SK-N-SH (cell line): ENCODE measurements at regions not wholly inside any gene's neighbourhood (a gene's known extent, or its start where the extent isn't known, plus 50 kb on each side); places are given as distances from the start of the nearest gene placed in this dataset.

Source experiments
- CTCF ChIA-PET: fragments of 300-600, 350-600 bp; formaldehyde crosslinking; extraction: SDS; loops from one replicate; lab custom pipeline; 2021; lab: Yijun Ruan, JAX
- POLR2A ChIA-PET: fragments of 350-600 bp; sonication (Branson Sonifier 250); formaldehyde crosslinking; extraction: SDS; loops from one replicate; lab custom pipeline; 2020; ENCODE audit warnings: antibody characterized with exemption, inconsistent platforms; lab: Yijun Ruan, JAX
- DNase-seq: peaks from one replicate; pipeline ENCODE4 v3.0.0; 2012
- H2AFZ ChIP-seq: fragments of 200-600 bp; sonication (generic); 2 replicates; pipeline ENCODE4 v1.8.1; 2016; ENCODE audit warnings: antibody characterized with exemption, mild to moderate bottlenecking, low read depth
- H3F3A ChIP-seq: fragments of 200-600 bp; sonication (generic); replicated peaks from 2 replicates; pipeline ENCODE3; 2016; ENCODE audit warnings: antibody characterized with exemption, mild to moderate bottlenecking; ENCODE audit not compliant: insufficient read depth
- H3K27ac ChIP-seq, 2 experiments: fragments of 200-500 bp in 1 of 2; fragments of 200-600 bp in 1 of 2; sonication (Bioruptor generic) in 1 of 2; sonication (generic), shearing (Covaris generic) in 1 of 2; 2 replicates each; pipeline versions ENCODE4 v1.5.1 to v1.6.1; 2014 to 2016; ENCODE audit warnings: low read depth in 2 of 2, inconsistent platforms in 1 of 2, low read length in 1 of 2, mild to moderate bottlenecking in 1 of 2, mixed read lengths in 1 of 2
- H3K27me3 ChIP-seq: fragments of 200-600 bp; sonication (generic), shearing (Covaris generic); 2 replicates; pipeline ENCODE4 v1.6.1; 2016; ENCODE audit warnings: mixed run types; ENCODE audit not compliant: insufficient read depth
- H3K36me3 ChIP-seq, 2 experiments: fragments of 200-500 bp in 1 of 2; fragments of 200-600 bp in 1 of 2; sonication (Bioruptor generic) in 1 of 2; sonication (generic) in 1 of 2; replicated peaks in 1 of 2; 2 replicates each; pipeline versions ENCODE3 to v1.5.1; 2014 to 2016; ENCODE audit warnings: low read length in 1 of 2, mild to moderate bottlenecking in 1 of 2; ENCODE audit not compliant: insufficient read depth in 2 of 2, control insufficient read depth in 1 of 2
- H3K4me1 ChIP-seq, 2 experiments: fragments of 200-500 bp in 1 of 2; fragments of 200-600 bp in 1 of 2; sonication (Bioruptor generic) in 1 of 2; sonication (generic), shearing (Covaris generic) in 1 of 2; 2 replicates each; pipeline versions ENCODE4 v1.5.1 to v1.6.1; 2014 to 2016; ENCODE audit warnings: low read depth in 1 of 2, low read length in 1 of 2, mixed run types in 1 of 2; ENCODE audit not compliant: insufficient read depth in 2 of 2, control insufficient read depth in 1 of 2
- H3K4me2 ChIP-seq: fragments of 200-600 bp; sonication (generic), shearing (Covaris generic); 2 replicates; pipeline ENCODE4 v1.6.1; 2017; ENCODE audit warnings: mixed run types
- H3K4me3 ChIP-seq, 2 experiments: fragments of 200-500 bp in 1 of 2; fragments of 200-600 bp in 1 of 2; sonication (Bioruptor generic) in 1 of 2; sonication (generic), shearing (Covaris generic) in 1 of 2; 2 replicates each; pipeline versions ENCODE4 v1.5.1 to v1.8.1; 2014 to 2016; ENCODE audit warnings: low read depth in 2 of 2, inconsistent platforms in 1 of 2, low read length in 1 of 2, mild to moderate bottlenecking in 1 of 2, mixed read lengths in 1 of 2, moderate library complexity in 1 of 2
- H3K79me2 ChIP-seq: fragments of 200-600 bp; sonication (generic); 2 replicates; pipeline ENCODE4 v1.8.1; 2017; ENCODE audit warnings: mild to moderate bottlenecking; ENCODE audit not compliant: insufficient read depth
- H3K9ac ChIP-seq: fragments of 200-600 bp; sonication (generic); 2 replicates; pipeline ENCODE4 v1.6.1; 2017; ENCODE audit warnings: mixed run types
- H3K9me2 ChIP-seq: fragments of 200-600 bp; sonication (generic); 2 replicates; pipeline ENCODE4 v1.6.1; 2017; ENCODE audit warnings: mixed run types
- H3K9me3 ChIP-seq: fragments of 200-600 bp; sonication (generic); 2 replicates; pipeline ENCODE4 v1.6.1; 2017; ENCODE audit warnings: mixed run types, mild to moderate bottlenecking, moderate library complexity
- H4K20me1 ChIP-seq: fragments of 200-600 bp; sonication (generic); 2 replicates; pipeline ENCODE4 v1.6.1; 2017; ENCODE audit warnings: mild to moderate bottlenecking, mixed run types; ENCODE audit not compliant: insufficient read depth
- CHD2 ChIP-seq: fragments of 150-350 bp; IDR thresholded peaks from 2 replicates; pipeline ENCODE4 v1.6.1; 2018; ENCODE audit warnings: low read length; ENCODE audit not compliant: partially characterized antibody
- ELF1 ChIP-seq: IDR thresholded peaks from 2 replicates; pipeline ENCODE4 v1.4.0; 2012
- EP300 ChIP-seq, 2 experiments: IDR thresholded peaks; 2 replicates each; pipeline versions ENCODE4 v1.4.0 to v1.6.1; 2012; ENCODE audit warnings: borderline replicate concordance in 1 of 2, low read depth in 1 of 2, low read length in 1 of 2
- EZH2phosphoT487 ChIP-seq: fragments of 200-600 bp; sonication (generic); IDR thresholded peaks from 2 replicates; pipeline ENCODE4 v1.6.1; 2017; ENCODE audit warnings: low read depth, mixed run types, mild to moderate bottlenecking, antibody characterized with exemption, moderate library complexity, borderline replicate concordance
- FOXJ3 ChIP-seq: sonication (generic); formaldehyde crosslinking; IDR thresholded peaks from 2 replicates; pipeline ENCODE4 v1.5.1; 2020; ENCODE audit warnings: mild to moderate bottlenecking, missing genetic modification reagents
- FOXM1 ChIP-seq: IDR thresholded peaks from 2 replicates; pipeline ENCODE4 v1.4.0; 2012; ENCODE audit warnings: low read depth, mild to moderate bottlenecking
- GATA2 ChIP-seq: sonication (generic); formaldehyde crosslinking; IDR thresholded peaks from 2 replicates; pipeline ENCODE4 v1.5.0; 2020; ENCODE audit warnings: mild to moderate bottlenecking, missing genetic modification reagents
- MXI1 ChIP-seq: IDR thresholded peaks from 2 replicates; pipeline ENCODE4 v1.6.1; 2012; ENCODE audit warnings: mild to moderate bottlenecking, low read depth, low read length, improper control_type of control experiment
- RCOR1 ChIP-seq: fragments of 150-350 bp; IDR thresholded peaks from 2 replicates; pipeline ENCODE4 v1.6.1; 2017; ENCODE audit warnings: antibody characterized with exemption, low read length
- RFX5 ChIP-seq: IDR thresholded peaks from 2 replicates; pipeline ENCODE4 v1.6.1; 2012; ENCODE audit warnings: mild to moderate bottlenecking, improper control_type of control experiment, low read length
- RXRA ChIP-seq: IDR thresholded peaks from 2 replicates; pipeline ENCODE4 v1.4.0; 2012; ENCODE audit warnings: low read depth, mild to moderate bottlenecking, borderline replicate concordance
- SIN3A ChIP-seq: IDR thresholded peaks from 2 replicates; pipeline ENCODE4 v1.6.1; 2012; ENCODE audit warnings: low read depth, mild to moderate bottlenecking, low read length, moderate library complexity, borderline replicate concordance
- TCF12 ChIP-seq: IDR thresholded peaks from 2 replicates; pipeline ENCODE4 v1.4.0; 2012
- TEAD4 ChIP-seq: IDR thresholded peaks from 2 replicates; pipeline ENCODE4 v1.4.0; 2012; ENCODE audit warnings: mild to moderate bottlenecking, borderline replicate concordance; ENCODE audit not compliant: insufficient read depth
- USF2 ChIP-seq: fragments of 150-350 bp; IDR thresholded peaks from 2 replicates; pipeline ENCODE4 v1.6.1; 2017; ENCODE audit warnings: antibody characterized with exemption, low read length, low read depth, borderline replicate concordance
- YY1 ChIP-seq: IDR thresholded peaks from 2 replicates; pipeline ENCODE4 v1.4.0; 2012; ENCODE audit warnings: low read depth, mild to moderate bottlenecking
- WGBS: methylation state at CpG from one replicate; pipeline ENCODE4 v1.1.6; 2017; ENCODE audit warnings: low lambda C conversion rate; 5-methylcytosine and 5-hydroxymethylcytosine counted together
- TF ChIP-seq, protein P1 (sequence below): IDR thresholded peaks from 2 replicates; pipeline ENCODE4; 2012
- TF ChIP-seq, protein P2 (sequence below): IDR thresholded peaks from 2 replicates; pipeline ENCODE4 v1.6.1; 2012; ENCODE audit warnings: mild to moderate bottlenecking, low read depth, low read length, moderate library complexity

DNA sequence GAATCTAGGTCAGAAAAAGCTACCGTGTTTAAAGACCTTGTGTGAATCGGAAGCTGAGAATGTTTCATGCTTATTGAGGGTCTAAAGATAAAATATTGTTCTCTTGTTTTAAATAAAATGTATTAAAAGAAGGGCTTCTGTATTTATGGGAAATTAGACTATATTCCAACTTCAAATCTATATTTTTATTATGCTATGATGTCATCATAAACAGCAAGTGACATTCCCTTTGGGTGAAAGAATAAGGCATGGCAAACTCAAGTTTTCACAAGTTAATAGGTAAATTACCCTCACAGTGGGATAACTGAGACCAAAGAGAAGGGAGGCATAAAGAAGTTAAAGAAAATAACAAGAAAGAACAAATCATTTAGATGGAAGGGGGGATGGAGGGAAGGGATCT lies 333.8 kb upstream of the NR5A2 start:
- Histone ChIP-seq H3K9me2 (no peaks in the 10 kb centered on the region), H3K4me1 (peaks cover 0 to 4% of the 10 kb centered on the region in 2 experiments; a peak in 1 of 4 replicates), H3K27me3 (no peaks in the 10 kb centered on the region), H3K4me3 (no peak overlapping the region), H3K9ac (no peak overlapping the region), H3K27ac (no peak overlapping the region), H4K20me1 (no peaks in the 10 kb centered on the region), H2AFZ (no peak overlapping the region), H3K36me3 (no peaks in the 10 kb centered on the region), H3K79me2 (no peaks in the 10 kb centered on the region), H3F3A (no peaks in the 10 kb centered on the region), H3K4me2 (no peak overlapping the region), H3K9me3 (no peaks in the 10 kb centered on the region)
- WGBS: 93% methylated on average over 2 of the region's 2 CpGs
- ChIA-PET POLR2A (no interaction called here), CTCF (interaction anchor here (0.7 to 2.1 kb wide), 2 partner anchors 9 to 817 kb away, joined by 3 to 19 read pairs; no protein-coding TSS in a partner anchor)
- TF ChIP-seq, protein P1, sequence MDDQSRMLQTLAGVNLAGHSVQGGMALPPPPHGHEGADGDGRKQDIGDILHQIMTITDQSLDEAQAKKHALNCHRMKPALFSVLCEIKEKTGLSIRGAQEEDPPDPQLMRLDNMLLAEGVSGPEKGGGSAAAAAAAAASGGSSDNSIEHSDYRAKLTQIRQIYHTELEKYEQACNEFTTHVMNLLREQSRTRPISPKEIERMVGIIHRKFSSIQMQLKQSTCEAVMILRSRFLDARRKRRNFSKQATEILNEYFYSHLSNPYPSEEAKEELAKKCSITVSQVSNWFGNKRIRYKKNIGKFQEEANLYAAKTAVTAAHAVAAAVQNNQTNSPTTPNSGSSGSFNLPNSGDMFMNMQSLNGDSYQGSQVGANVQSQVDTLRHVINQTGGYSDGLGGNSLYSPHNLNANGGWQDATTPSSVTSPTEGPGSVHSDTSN: no peak
- TF ChIP-seq, protein P2, sequence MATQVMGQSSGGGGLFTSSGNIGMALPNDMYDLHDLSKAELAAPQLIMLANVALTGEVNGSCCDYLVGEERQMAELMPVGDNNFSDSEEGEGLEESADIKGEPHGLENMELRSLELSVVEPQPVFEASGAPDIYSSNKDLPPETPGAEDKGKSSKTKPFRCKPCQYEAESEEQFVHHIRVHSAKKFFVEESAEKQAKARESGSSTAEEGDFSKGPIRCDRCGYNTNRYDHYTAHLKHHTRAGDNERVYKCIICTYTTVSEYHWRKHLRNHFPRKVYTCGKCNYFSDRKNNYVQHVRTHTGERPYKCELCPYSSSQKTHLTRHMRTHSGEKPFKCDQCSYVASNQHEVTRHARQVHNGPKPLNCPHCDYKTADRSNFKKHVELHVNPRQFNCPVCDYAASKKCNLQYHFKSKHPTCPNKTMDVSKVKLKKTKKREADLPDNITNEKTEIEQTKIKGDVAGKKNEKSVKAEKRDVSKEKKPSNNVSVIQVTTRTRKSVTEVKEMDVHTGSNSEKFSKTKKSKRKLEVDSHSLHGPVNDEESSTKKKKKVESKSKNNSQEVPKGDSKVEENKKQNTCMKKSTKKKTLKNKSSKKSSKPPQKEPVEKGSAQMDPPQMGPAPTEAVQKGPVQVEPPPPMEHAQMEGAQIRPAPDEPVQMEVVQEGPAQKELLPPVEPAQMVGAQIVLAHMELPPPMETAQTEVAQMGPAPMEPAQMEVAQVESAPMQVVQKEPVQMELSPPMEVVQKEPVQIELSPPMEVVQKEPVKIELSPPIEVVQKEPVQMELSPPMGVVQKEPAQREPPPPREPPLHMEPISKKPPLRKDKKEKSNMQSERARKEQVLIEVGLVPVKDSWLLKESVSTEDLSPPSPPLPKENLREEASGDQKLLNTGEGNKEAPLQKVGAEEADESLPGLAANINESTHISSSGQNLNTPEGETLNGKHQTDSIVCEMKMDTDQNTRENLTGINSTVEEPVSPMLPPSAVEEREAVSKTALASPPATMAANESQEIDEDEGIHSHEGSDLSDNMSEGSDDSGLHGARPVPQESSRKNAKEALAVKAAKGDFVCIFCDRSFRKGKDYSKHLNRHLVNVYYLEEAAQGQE: no peak
- TF ChIP-seq RCOR1: no peak
- no peak for TF ChIP-seq USF2
- no peak for DNase-seq

GRCh38 chr1:199696225-199696624 lies 331.3 kb upstream of the NR5A2 start:
- Histone ChIP-seq H3K4me1 (peaks cover 0 to 4% of the 10 kb centered on the region in 2 experiments; a peak in 1 of 4 replicates), H3F3A (no peaks in the 10 kb centered on the region), H3K4me2 (no peak overlapping the region), H3K4me3 (no peak overlapping the region)
- TF ChIP-seq EP300 (IDR thresholded peaks at IDR 0.05; ENCODE audit: borderline replicate concordance in 1 of 2, low read depth in 1 of 2, low read length in 1 of 2) (no peak), RCOR1 (no peak), FOXM1 (no peak), MXI1 (no peak), TCF12 (no peak), USF2 (no peak), SIN3A (no peak), GATA2 (no peak), RXRA (no peak), RFX5 (no peak), YY1 (no peak), CHD2 (no peak), ELF1 (no peak), TEAD4 (no peak), EZH2phosphoT487 (no peak), FOXJ3 (CRISPR knock-in tag) (no peak)
- TF ChIP-seq, all 33 proteins: peak for 0
- no peaks in the 10 kb centered on the region for H4K20me1 ChIP-seq
- H2AFZ ChIP-seq: no peak overlapping the region
- no peaks in the 10 kb centered on the region for H3K36me3 ChIP-seq
- CTCF ChIA-PET: no interaction called here
- H3K79me2 ChIP-seq: no peaks in the 10 kb centered on the region
- POLR2A ChIA-PET: no interaction called here
- no peak overlapping the region for H3K9ac ChIP-seq
- WGBS: 59% methylated on average over 2 of the region's 2 CpGs
- no peak for DNase-seq
- no peaks in the 10 kb centered on the region for H3K27me3 ChIP-seq
- no peak overlapping the region for H3K27ac ChIP-seq
- H3K9me3 ChIP-seq: no peaks in the 10 kb centered on the region
- no peaks in the 10 kb centered on the region for H3K9me2 ChIP-seq
